GM13977 (cell line): ENCODE measurements at regions not wholly inside any gene's neighbourhood (a gene's known extent, or its start where the extent isn't known, plus 50 kb on each side); places are given as distances from the start of the nearest gene placed in this dataset.
A peak's percentile ranks its signal among the peaks of the same experiment; 100 is the strongest.

Experiments
- DNase-seq: peaks from one replicate; pipeline ENCODE4 v3.0.0; 2012; ENCODE audit warnings: low spot score
- CTCF ChIP-seq: IDR thresholded peaks from 2 replicates; pipeline ENCODE4 v1.5.1; 2012; ENCODE audit warnings: mild to moderate bottlenecking, control low read depth; ENCODE audit not compliant: insufficient read depth; ENCODE audit errors: extremely low read depth, missing control alignments
- in situ Hi-C: fragments of 300-500 bp; cut with MboI; formaldehyde crosslinking; loops from one replicate; pipeline ENCODE4 v1.12.0; 2022; ENCODE audit warnings: low sequenced_read_pairs, low pct_unique_long_range_greater_than_20kb, mixed read lengths, inconsistent platforms; ENCODE audit not compliant: unreplicated experiment

- no peak for TF ChIP-seq CTCF
- no peak for DNase-seq
- in situ Hi-C loops: loop anchor here (25.0 kb wide), 2 partner anchors 194 to 344 kb away; no protein-coding TSS in a partner anchor
Observed at GRCh38 chr17:34131386-34131785, 123.7 kb upstream of the CCL2 start.

DNA sequence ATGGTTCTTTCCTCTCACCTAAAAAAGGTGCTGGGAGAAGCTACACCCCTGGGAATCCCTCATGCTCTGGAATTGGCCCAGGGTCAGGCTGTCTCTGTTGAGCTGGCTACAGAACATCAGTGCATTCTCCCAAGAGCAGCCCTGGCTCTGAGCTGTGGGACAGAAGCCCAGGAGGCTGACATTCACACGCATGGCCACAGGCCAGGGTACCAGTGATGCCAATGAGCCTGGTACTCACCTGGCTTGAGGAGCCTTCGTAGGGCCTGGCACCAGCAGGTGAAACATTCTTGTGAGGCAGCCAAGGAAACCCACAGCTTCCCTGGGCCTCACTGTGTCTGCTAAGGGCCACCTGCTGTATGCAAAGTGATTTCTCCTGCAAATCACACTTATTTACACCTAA is 121.7 kb upstream of the CCL2 start:
- no peak for DNase-seq
- TF ChIP-seq CTCF: no peak
- in situ Hi-C loops: loop anchor here (25.0 kb wide), 2 partner anchors 196 to 346 kb away; no protein-coding TSS in a partner anchor

GRCh38 chr17:34135841-34136240 is 119.2 kb upstream of the CCL2 start:
- TF ChIP-seq CTCF: no peak
- DNase-seq: no peak
- in situ Hi-C loops: loop anchor here (25.0 kb wide), 2 partner anchors 199 to 349 kb away; no protein-coding TSS in a partner anchor

DNA sequence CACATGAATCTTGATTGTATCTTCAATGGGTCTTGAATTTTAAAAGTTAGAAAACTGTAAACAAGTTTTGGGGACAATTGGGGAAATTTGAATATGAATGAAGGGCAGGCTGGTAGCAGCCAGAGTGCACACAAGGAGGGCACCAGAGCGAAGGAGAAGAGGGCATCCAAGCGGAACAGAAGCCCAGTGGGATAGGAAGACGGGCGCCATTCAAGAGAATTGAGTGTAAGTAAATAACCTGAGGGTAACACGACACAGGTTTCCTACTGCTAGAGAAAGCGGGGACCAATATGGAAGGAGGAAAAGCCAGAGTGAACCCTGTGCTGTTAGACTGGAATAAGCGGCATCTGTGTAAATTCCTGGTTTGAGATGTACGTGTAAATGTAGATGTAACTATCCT is 115.1 kb upstream of the CCL2 start:
- in situ Hi-C loops: loop anchor here (25.0 kb wide), 2 partner anchors 203 to 353 kb away; no protein-coding TSS in a partner anchor
- no peak for DNase-seq
- TF ChIP-seq CTCF: no peak

- DNase-seq: no peak
- in situ Hi-C loops: loop anchor here (25.0 kb wide), 2 partner anchors 204 to 354 kb away; no protein-coding TSS in a partner anchor
- no peak for TF ChIP-seq CTCF
Observed at GRCh38 chr17:34141590-34141989, 113.5 kb upstream of the CCL2 start.

- DNase-seq: no peak
- TF ChIP-seq CTCF: no peak
- in situ Hi-C loops: loop anchor here (25.0 kb wide), 2 partner anchors 206 to 356 kb away; no protein-coding TSS in a partner anchor
Observed at GRCh38 chr17:34143430-34143829, 111.7 kb upstream of the CCL2 start.

DNA sequence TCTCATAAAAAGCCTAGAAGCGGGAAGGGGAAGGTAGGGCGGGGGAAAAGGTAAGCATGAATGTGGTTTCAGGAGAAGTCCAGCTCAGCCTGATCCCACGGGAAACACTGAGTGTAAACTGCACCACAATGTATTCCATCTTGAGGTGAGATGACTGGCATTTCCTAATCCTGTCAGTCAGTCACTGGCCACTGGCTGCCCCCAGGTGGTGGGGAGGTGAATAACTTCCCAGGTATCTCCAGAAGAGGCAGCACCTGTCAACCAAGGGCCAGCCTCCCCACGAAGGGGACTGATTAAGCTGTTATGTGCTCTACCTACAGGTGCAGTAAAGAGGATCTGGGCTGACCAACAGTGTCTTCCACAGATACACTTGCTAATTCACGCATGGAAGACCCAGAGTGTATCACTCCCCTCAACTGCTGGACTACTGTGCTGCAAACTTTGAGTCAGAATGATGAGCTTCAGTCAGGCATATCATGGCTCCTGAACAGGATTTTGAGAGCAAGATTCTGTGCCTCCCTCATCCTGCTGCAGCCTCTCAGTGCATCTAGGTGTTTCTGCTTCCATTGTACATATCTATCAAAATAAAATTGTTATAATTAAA is 108.5 kb upstream of the CCL2 start:
- peak; percentile 59 for DNase-seq
- in situ Hi-C loops: loop anchor here (25.0 kb wide), 2 partner anchors 209 to 359 kb away; no protein-coding TSS in a partner anchor
- peak; percentile 78 for TF ChIP-seq CTCF
